ENCODE measurements at regions not wholly inside any gene's neighbourhood (a gene's known extent, or its start where the extent isn't known, plus 50 kb on each side); places are given as distances from the start of the nearest gene placed in this dataset.
A peak's percentile ranks its signal among the peaks of the same experiment; 100 is the strongest.
"Not testable (repeated sequence)": the region's sequence is repeated elsewhere in the genome, so short reads cannot be mapped to it uniquely, and the experiment has no call there.

- FAIRE-seq (no peak), DNase-seq (ENCODE audit: insufficient read length, low spot score) (no peak)
- no peak for TF ChIP-seq POLR2A (IDR thresholded peaks at IDR 0.05; ENCODE audit: low read depth, low read length)
Observed at GRCh38 chr1:88581703-88582102, 102.4 kb upstream of the PKN2 start.

GRCh38 chr1:88593358-88593757 is 90.7 kb upstream of the PKN2 start:
- FAIRE-seq = no peak
- TF ChIP-seq POLR2A (IDR thresholded peaks at IDR 0.05; ENCODE audit: low read depth, low read length) = no peak
- DNase-seq (ENCODE audit: insufficient read length, low spot score) = no peak

- FAIRE-seq (peak; percentile 45), DNase-seq (ENCODE audit: insufficient read length, low spot score) (no peak)
- no peak for TF ChIP-seq POLR2A (IDR thresholded peaks at IDR 0.05; ENCODE audit: low read depth, low read length)
Observed at GRCh38 chr1:88595355-88596002, 88.6 kb upstream of the PKN2 start.

GRCh38 chr1:88597973-88598372 is 86.1 kb upstream of the PKN2 start:
- FAIRE-seq; DNase-seq (ENCODE audit: insufficient read length, low spot score): not testable (repeated sequence)

- TF ChIP-seq POLR2A (IDR thresholded peaks at IDR 0.05; ENCODE audit: low read depth, low read length) = no peak
- FAIRE-seq = peak; percentile 93
- no peak for DNase-seq (ENCODE audit: insufficient read length, low spot score)
Observed at GRCh38 chr1:88608139-88608943, 75.7 kb upstream of the PKN2 start.

GRCh38 chr1:88609051-88609450 is 75.0 kb upstream of the PKN2 start:
- no peak for TF ChIP-seq POLR2A (IDR thresholded peaks at IDR 0.05; ENCODE audit: low read depth, low read length)
- no peak for FAIRE-seq
- no peak for DNase-seq (ENCODE audit: insufficient read length, low spot score)

GRCh38 chr1:88610687-88611086 is 73.4 kb upstream of the PKN2 start:
- TF ChIP-seq POLR2A (IDR thresholded peaks at IDR 0.05; ENCODE audit: low read depth, low read length) = no peak
- FAIRE-seq = no peak

GRCh38 chr1:88612292-88612691 is 71.8 kb upstream of the PKN2 start:
- DNase-seq (ENCODE audit: insufficient read length, low spot score) (no peak), FAIRE-seq (no peak)
- TF ChIP-seq POLR2A (IDR thresholded peaks at IDR 0.05; ENCODE audit: low read depth, low read length) = no peak

More at GRCh38 chr1:88610687-88611086, 73.4 kb upstream of the PKN2 start:
- no peak for DNase-seq (ENCODE audit: insufficient read length, low spot score)

- FAIRE-seq = no peak
- no peak for DNase-seq (ENCODE audit: insufficient read length, low spot score)
- no peak for TF ChIP-seq POLR2A (IDR thresholded peaks at IDR 0.05; ENCODE audit: low read depth, low read length)
Observed at GRCh38 chr1:88612773-88613172, 71.3 kb upstream of the PKN2 start.

GRCh38 chr1:88618331-88618730 is 65.7 kb upstream of the PKN2 start:
- no peak for TF ChIP-seq POLR2A (IDR thresholded peaks at IDR 0.05; ENCODE audit: low read depth, low read length)
- FAIRE-seq = no peak
- no peak for DNase-seq (ENCODE audit: insufficient read length, low spot score)

- not testable (repeated sequence) for DNase-seq (ENCODE audit: insufficient read length, low spot score); FAIRE-seq
Observed at GRCh38 chr1:88623101-88623500, 61.0 kb upstream of the PKN2 start.
